OCI-LY1 (cell line): ENCODE measurements at regions not wholly inside any gene's neighbourhood (a gene's known extent, or its start where the extent isn't known, plus 50 kb on each side); places are given as distances from the start of the nearest gene placed in this dataset.

Experiments
- H2AFZ ChIP-seq: fragments of 200-600 bp; sonication (generic), shearing (Covaris generic); 2 replicates; pipeline ENCODE4 v1.6.0; 2014; ENCODE audit warnings: antibody characterized with exemption, mild to moderate bottlenecking, low read length
- H3F3A ChIP-seq: fragments of 200-600 bp; sonication (generic), shearing (Covaris generic); 2 replicates; pipeline ENCODE4 v1.6.0; 2014; ENCODE audit warnings: mild to moderate bottlenecking, antibody characterized with exemption, low read length, moderate library complexity; ENCODE audit not compliant: insufficient read depth
- H3K27ac ChIP-seq: fragments of 200-600 bp; sonication (generic); 2 replicates; pipeline ENCODE4 v1.5.1; 2014; ENCODE audit warnings: low read length, mixed run types, mild to moderate bottlenecking, low read depth; ENCODE audit not compliant: poor library complexity, severe bottlenecking
- H3K27me3 ChIP-seq: fragments of 200-600 bp; sonication (generic); 2 replicates; pipeline ENCODE4 v1.6.0; 2014; ENCODE audit warnings: antibody characterized with exemption, mild to moderate bottlenecking, low read length, moderate library complexity; ENCODE audit not compliant: insufficient read depth
- H3K36me3 ChIP-seq: fragments of 200-600 bp; sonication (generic); 2 replicates; pipeline ENCODE4 v1.6.1; 2014; ENCODE audit warnings: mild to moderate bottlenecking, antibody characterized with exemption, low read length, moderate library complexity, mixed read lengths; ENCODE audit not compliant: insufficient read depth
- H3K4me1 ChIP-seq: fragments of 200-600 bp; sonication (generic); 2 replicates; pipeline ENCODE4 v1.5.1; 2014; ENCODE audit warnings: mild to moderate bottlenecking, low read length, moderate library complexity; ENCODE audit not compliant: insufficient read depth, severe bottlenecking
- H3K4me2 ChIP-seq: fragments of 200-600 bp; sonication (generic), shearing (Covaris generic); 2 replicates; pipeline ENCODE4 v1.6.1; 2014; ENCODE audit warnings: low read length
- H3K4me3 ChIP-seq: fragments of 200-600 bp; sonication (generic); 2 replicates; pipeline ENCODE4 v1.5.1; 2014; ENCODE audit warnings: low read length, low read depth, mild to moderate bottlenecking, mixed read lengths; ENCODE audit not compliant: poor library complexity, severe bottlenecking
- H3K79me2 ChIP-seq: fragments of 200-600 bp; shearing (Covaris generic); 2 replicates; pipeline ENCODE4 v1.6.1; 2016; ENCODE audit warnings: mixed run types, low read length, mixed read lengths; ENCODE audit not compliant: insufficient read depth
- H3K9ac ChIP-seq: fragments of 200-600 bp; sonication (generic), shearing (Covaris generic); 2 replicates; pipeline ENCODE4 v1.6.1; 2014; ENCODE audit warnings: mild to moderate bottlenecking, low read length, mixed read lengths
- H3K9me2 ChIP-seq: fragments of 200-600 bp; sonication (generic), shearing (Covaris generic); 2 replicates; pipeline ENCODE4 v1.6.1; 2014; ENCODE audit warnings: low read depth, mild to moderate bottlenecking, low read length, mixed read lengths
- H3K9me3 ChIP-seq: fragments of 200-600 bp; shearing (Covaris generic); 2 replicates; pipeline ENCODE4 v1.6.1; 2014; ENCODE audit warnings: low read length, mixed read lengths
- H4K20me1 ChIP-seq: fragments of 200-600 bp; sonication (generic), shearing (Covaris generic); 2 replicates; pipeline ENCODE4 v1.6.0; 2016; ENCODE audit warnings: mild to moderate bottlenecking, low read length; ENCODE audit not compliant: insufficient read depth
- CTCF ChIP-seq: fragments of 200-600 bp; sonication (generic), shearing (Covaris generic); IDR thresholded peaks from 2 replicates; pipeline ENCODE4 v1.5.1; 2017; ENCODE audit warnings: mild to moderate bottlenecking, antibody characterized with exemption, low read length, moderate library complexity, mixed read lengths
- EZH2 ChIP-seq: fragments of 200-600 bp; sonication (generic), shearing (Covaris generic); IDR thresholded peaks from 2 replicates; pipeline ENCODE4 v1.8.0; 2017; ENCODE audit warnings: borderline replicate concordance, mixed run types, mild to moderate bottlenecking, antibody characterized with exemption, low read length, moderate library complexity, mixed read lengths

GRCh38 chr17:77058016-77058415 lies 82.8 kb upstream of the SEC14L1 start:
- Histone ChIP-seq H2AFZ (no peak overlapping the region), H3K4me3 (no peak overlapping the region), H3K4me2 (no peak overlapping the region), H3F3A (no peaks in the 10 kb centered on the region), H3K36me3 (no peaks in the 10 kb centered on the region), H3K9me2 (no peaks in the 10 kb centered on the region), H3K27me3 (no peaks in the 10 kb centered on the region), H3K79me2 (no peaks in the 10 kb centered on the region), H4K20me1 (no peaks in the 10 kb centered on the region), H3K27ac (no peak overlapping the region), H3K9ac (no peak overlapping the region), H3K4me1 (peaks cover 6% of the 10 kb centered on the region), H3K9me3 (no peaks in the 10 kb centered on the region)
- no peak for TF ChIP-seq CTCF
- no peak for TF ChIP-seq EZH2

GRCh38 chr17:77061669-77062068 lies 79.1 kb upstream of the SEC14L1 start:
- Histone ChIP-seq H3K27me3 (no peaks in the 10 kb centered on the region), H4K20me1 (no peaks in the 10 kb centered on the region), H2AFZ (no peak overlapping the region), H3K9ac (no peak overlapping the region), H3K9me3 (no peaks in the 10 kb centered on the region), H3K27ac (no peak overlapping the region), H3K4me3 (no peak overlapping the region), H3F3A (no peaks in the 10 kb centered on the region), H3K79me2 (no peaks in the 10 kb centered on the region), H3K4me2 (no peak overlapping the region), H3K4me1 (no peaks in the 10 kb centered on the region), H3K9me2 (no peaks in the 10 kb centered on the region), H3K36me3 (no peaks in the 10 kb centered on the region)
- TF ChIP-seq CTCF, result no peak
- TF ChIP-seq EZH2, result no peak

GRCh38 chr17:77064598-77064997 lies 76.2 kb upstream of the SEC14L1 start:
- Histone ChIP-seq H3K4me2 (no peak overlapping the region), H3K36me3 (no peaks in the 10 kb centered on the region), H3K9me3 (no peaks in the 10 kb centered on the region), H3K27ac (no peak overlapping the region), H3K9ac (no peak overlapping the region), H3K27me3 (0 out of 2 replicates have a peak, but pooled peaks cover 4% of the 10 kb centered on the region), H2AFZ (no peak overlapping the region), H3K79me2 (no peaks in the 10 kb centered on the region), H3K4me3 (no peak overlapping the region), H4K20me1 (no peaks in the 10 kb centered on the region), H3K9me2 (no peaks in the 10 kb centered on the region), H3K4me1 (no peaks in the 10 kb centered on the region), H3F3A (no peaks in the 10 kb centered on the region)
- no peak for TF ChIP-seq EZH2
- no peak for TF ChIP-seq CTCF
